H1 (cell line): ENCODE measurements at regions not wholly inside any gene's neighbourhood (a gene's known extent, or its start where the extent isn't known, plus 50 kb on each side); places are given as distances from the start of the nearest gene placed in this dataset.

Source experiments
- CTCF ChIA-PET: fragments of 300-600 bp; sonication (Branson Sonifier 250); formaldehyde crosslinking; loops from one replicate; lab custom pipeline; 2021; ENCODE audit not compliant: partially characterized antibody; lab: Charles Lee
- POLR2A ChIA-PET: fragments of 300-600 bp; sonication (Branson Sonifier 250); formaldehyde crosslinking; loops from one replicate; lab custom pipeline; 2021; ENCODE audit warnings: inconsistent platforms; ENCODE audit not compliant: partially characterized antibody; lab: Charles Lee
- DNase-seq, 2 experiments: peaks; one replicate each; pipeline versions ENCODE4 v3.0.0 to v3.0.0-alpha.2; 2010 to 2022; ENCODE audit warnings: low spot score in 2 of 2, low read depth in 1 of 2, mixed read lengths in 1 of 2
- FAIRE-seq: peaks from 2 replicates; lab custom pipeline; 2011; peaks lifted over from hg19 to GRCh38; lab: Jason Lieb, UNC
- H2AFZ ChIP-seq: 2 replicates; pipeline ENCODE4 v1.8.1; 2012; ENCODE audit warnings: low read length, inconsistent platforms
- H2AK5ac ChIP-seq: 2 replicates; pipeline ENCODE4 v1.6.1; 2013; ENCODE audit warnings: low read depth, low read length
- H2BK120ac ChIP-seq: replicated peaks from 2 replicates; pipeline ENCODE3; 2013; ENCODE audit warnings: low read depth, low read length, inconsistent platforms
- H2BK12ac ChIP-seq: 2 replicates; pipeline ENCODE4 v1.6.1; 2013; ENCODE audit warnings: low read depth, low read length
- H2BK15ac ChIP-seq: 2 replicates; pipeline ENCODE4 v1.6.1; 2013; ENCODE audit warnings: low read length
- H2BK20ac ChIP-seq: 2 replicates; pipeline ENCODE4 v1.6.1; 2013; ENCODE audit warnings: low read length
- H2BK5ac ChIP-seq: 2 replicates; pipeline ENCODE4 v1.6.1; 2013; ENCODE audit warnings: low read depth, low read length
- H3K14ac ChIP-seq: 2 replicates; pipeline ENCODE4 v1.6.1; 2013; ENCODE audit warnings: inconsistent platforms; ENCODE audit not compliant: insufficient read length
- H3K18ac ChIP-seq: 2 replicates; pipeline ENCODE4 v1.6.1; 2013; ENCODE audit warnings: low read length; ENCODE audit errors: extremely low read depth
- H3K23ac ChIP-seq: 2 replicates; pipeline ENCODE4 v1.6.1; 2013; ENCODE audit warnings: inconsistent platforms; ENCODE audit not compliant: insufficient read length
- H3K23me2 ChIP-seq: 2 replicates; pipeline ENCODE4 v1.6.1; 2013; ENCODE audit warnings: low read depth, low read length
- H3K27ac ChIP-seq: 2 replicates; pipeline ENCODE4 v1.6.1; 2011; ENCODE audit warnings: low read depth, low read length, inconsistent platforms
- H3K27me3 ChIP-seq, 4 experiments: replicated peaks in 1 of 4; 1 replicate in 1 of 4; 2 replicates in 3 of 4; pipeline versions ENCODE4 v1.6.1 to v1.8.1; 2011 to 2013; ENCODE audit warnings: low read length in 3 of 4, mild to moderate bottlenecking in 3 of 4, inconsistent platforms in 2 of 4, mixed read lengths in 2 of 4, moderate library complexity in 1 of 4; ENCODE audit not compliant: control insufficient read depth in 3 of 4, insufficient read depth in 3 of 4; ENCODE audit errors: extremely low read depth in 1 of 4
- H3K36me3 ChIP-seq, 4 experiments: 2 replicates each; pipeline versions ENCODE4 v1.6.1 to v1.8.1; 2011 to 2013; ENCODE audit warnings: mild to moderate bottlenecking in 4 of 4, low read length in 3 of 4, moderate library complexity in 2 of 4, control low read depth in 1 of 4, inconsistent platforms in 1 of 4; ENCODE audit not compliant: insufficient read depth in 4 of 4, control insufficient read depth in 2 of 4
- H3K4ac ChIP-seq: replicated peaks from 2 replicates; pipeline ENCODE3; 2013; ENCODE audit warnings: low read length, low read depth, mixed read lengths, inconsistent platforms; ENCODE audit not compliant: insufficient read length
- H3K4me1 ChIP-seq, 4 experiments: replicated peaks in 1 of 4; 1 replicate in 1 of 4; 2 replicates in 3 of 4; pipeline versions ENCODE4 v1.6.1 to v1.8.1; 2011 to 2013; ENCODE audit warnings: low read length in 3 of 4, inconsistent platforms in 2 of 4, mixed read lengths in 1 of 4; ENCODE audit not compliant: insufficient read depth in 4 of 4, control insufficient read depth in 3 of 4
- H3K4me2 ChIP-seq, 2 experiments: 2 replicates each; pipeline versions ENCODE4 v1.6.1 to v1.8.1; 2011 to 2013; ENCODE audit warnings: low read depth in 2 of 2, low read length in 2 of 2, control low read depth in 1 of 2, inconsistent platforms in 1 of 2, mild to moderate bottlenecking in 1 of 2; ENCODE audit not compliant: insufficient read depth in 1 of 2
- H3K4me3 ChIP-seq, 4 experiments: fragments of 200-600, 300-600 bp in 1 of 4; sonication (generic), shearing (Covaris generic), sonication (Bioruptor Twin) in 1 of 4; 2 replicates each; pipeline versions ENCODE4 v1.5.1 to v1.8.1; 2011 to 2016; ENCODE audit warnings: low read length in 4 of 4, low read depth in 3 of 4, control low read depth in 2 of 4, inconsistent platforms in 2 of 4, mild to moderate bottlenecking in 2 of 4, mixed read lengths in 1 of 4, moderate library complexity in 1 of 4; ENCODE audit not compliant: insufficient read depth in 2 of 4; ENCODE audit errors: extremely low read depth in 1 of 4
- H3K56ac ChIP-seq: replicated peaks from 2 replicates; pipeline ENCODE3; 2013; ENCODE audit warnings: low read depth, mild to moderate bottlenecking, mixed read lengths, low read length, inconsistent platforms; ENCODE audit not compliant: insufficient read length
- H3K79me1 ChIP-seq: 2 replicates; pipeline ENCODE4 v1.6.1; 2013; ENCODE audit warnings: low read depth, low read length, control low read depth
- H3K79me2 ChIP-seq, 2 experiments: 2 replicates each; pipeline versions ENCODE4 v1.6.1 to v1.8.1; 2012 to 2013; ENCODE audit warnings: low read length in 2 of 2, mild to moderate bottlenecking in 2 of 2, inconsistent platforms in 1 of 2; ENCODE audit not compliant: insufficient read depth in 2 of 2, control insufficient read depth in 1 of 2
- H3K9ac ChIP-seq, 4 experiments: replicated peaks in 1 of 4; 1 replicate in 1 of 4; 2 replicates in 3 of 4; pipeline versions ENCODE4 v1.6.1 to v1.8.1; 2011 to 2013; ENCODE audit warnings: low read depth in 3 of 4, low read length in 3 of 4, control low read depth in 2 of 4, mild to moderate bottlenecking in 2 of 4, moderate library complexity in 2 of 4, inconsistent platforms in 1 of 4; ENCODE audit errors: extremely low read depth in 1 of 4
- H3K9me3 ChIP-seq, 2 experiments: 2 replicates each; pipeline versions ENCODE4 v1.6.1 to v1.8.1; 2012 to 2013; ENCODE audit warnings: mild to moderate bottlenecking in 2 of 2, moderate library complexity in 2 of 2, control low read depth in 1 of 2, inconsistent platforms in 1 of 2, low read depth in 1 of 2, low read length in 1 of 2, mixed read lengths in 1 of 2; ENCODE audit not compliant: insufficient read depth in 2 of 2
- H4K20me1 ChIP-seq, 2 experiments: replicated peaks in 1 of 2; 2 replicates each; pipeline versions ENCODE3 to v1.8.1; 2011 to 2013; ENCODE audit warnings: inconsistent platforms in 2 of 2, low read length in 2 of 2, mild to moderate bottlenecking in 1 of 2; ENCODE audit not compliant: insufficient read depth in 2 of 2, control insufficient read depth in 1 of 2
- H4K5ac ChIP-seq: 2 replicates; pipeline ENCODE4 v1.6.1; 2013; ENCODE audit warnings: low read length, low read depth, mixed read lengths, inconsistent platforms; ENCODE audit not compliant: insufficient read length
- H4K8ac ChIP-seq: 2 replicates; pipeline ENCODE4 v1.8.0; 2013; ENCODE audit warnings: mild to moderate bottlenecking, moderate library complexity, low read length, inconsistent platforms; ENCODE audit not compliant: insufficient read depth; ENCODE audit errors: extremely low read depth
- H4K91ac ChIP-seq: replicated peaks from 2 replicates; pipeline ENCODE3; 2013; ENCODE audit warnings: low read length, mixed read lengths, inconsistent platforms; ENCODE audit not compliant: insufficient read length
- BCL11A ChIP-seq, 2 experiments: IDR thresholded peaks; one replicate each; pipeline ENCODE4 v1.6.1; 2011; ENCODE audit warnings: low read depth in 2 of 2, low read length in 2 of 2, mild to moderate bottlenecking in 2 of 2
- HDAC6 ChIP-seq: IDR thresholded peaks from one replicate; pipeline ENCODE4 v1.7.1; 2012; ENCODE audit warnings: low read depth, mild to moderate bottlenecking, inconsistent platforms, low read length, moderate library complexity
- SIX5 ChIP-seq: IDR thresholded peaks from 2 replicates; pipeline ENCODE4 v1.6.1; 2011; ENCODE audit warnings: mild to moderate bottlenecking, low read depth, low read length
- WGBS, 2 experiments: shearing (Covaris generic) in 1 of 2; methylation state at CpG; one replicate each; pipeline versions ENCODE4 v1.1.6 to v1.1.7; 2013 to 2015; ENCODE audit warnings: low lambda C conversion rate in 2 of 2, mixed read lengths in 2 of 2, inconsistent platforms in 1 of 2, low coverage in 1 of 2, missing lambda C conversion rate in 1 of 2; ENCODE audit not compliant: insufficient replicate concordance in 2 of 2, insufficient coverage in 1 of 2, insufficient read length in 1 of 2; ENCODE audit errors: extremely low coverage in 1 of 2, missing lambda C conversion rate in 1 of 2; 5-methylcytosine and 5-hydroxymethylcytosine counted together
- TF ChIP-seq, protein P1 (sequence below): IDR thresholded peaks from 2 replicates; pipeline ENCODE4 v1.6.1; 2012; ENCODE audit warnings: inconsistent platforms

DNA sequence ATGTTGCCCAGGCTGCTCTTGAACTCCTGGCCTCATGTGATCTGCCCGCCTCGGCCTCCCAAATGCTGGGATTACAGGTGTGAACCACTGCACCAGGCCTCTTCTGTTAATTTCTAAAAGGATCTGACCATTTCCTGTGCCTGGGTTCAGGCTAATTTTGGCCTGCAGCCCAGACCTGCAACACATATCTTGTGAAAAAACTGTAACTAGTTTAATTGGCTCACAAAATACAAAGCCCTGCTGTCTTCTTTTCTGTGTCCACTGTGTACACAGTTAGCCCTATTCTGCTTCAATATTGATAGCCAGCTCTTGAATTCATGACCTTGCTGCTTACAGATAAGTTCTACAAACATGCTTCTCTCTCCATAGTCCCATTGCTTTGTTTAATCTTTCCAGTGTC lies 753.5 kb downstream of the PDHA2 start:
- TF ChIP-seq, protein P1, sequence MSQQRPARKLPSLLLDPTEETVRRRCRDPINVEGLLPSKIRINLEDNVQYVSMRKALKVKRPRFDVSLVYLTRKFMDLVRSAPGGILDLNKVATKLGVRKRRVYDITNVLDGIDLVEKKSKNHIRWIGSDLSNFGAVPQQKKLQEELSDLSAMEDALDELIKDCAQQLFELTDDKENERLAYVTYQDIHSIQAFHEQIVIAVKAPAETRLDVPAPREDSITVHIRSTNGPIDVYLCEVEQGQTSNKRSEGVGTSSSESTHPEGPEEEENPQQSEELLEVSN: no peak
- TF ChIP-seq HDAC6: no peak
- no peak for TF ChIP-seq BCL11A (IDR thresholded peaks at IDR 0.05; ENCODE audit: low read depth in 2 of 2, low read length in 2 of 2)
- no peak for TF ChIP-seq SIX5
- Histone ChIP-seq H3K4me3 (no peak overlapping the region), H4K20me1 (no peaks in the 10 kb centered on the region), H3K27me3 (no peaks in the 10 kb centered on the region), H2BK12ac (no peak overlapping the region), H3K9ac (no peak overlapping the region), H3K36me3 (no peaks in the 10 kb centered on the region), H2BK15ac (no peak overlapping the region), H3K4ac (no peak overlapping the region), H3K23me2 (no peaks in the 10 kb centered on the region), H2AK5ac (no peak overlapping the region), H3K4me1 (peaks cover 0 to under 1% (median 0%) of the 10 kb centered on the region in 4 experiments; a peak in 1 of 7 replicates), H3K27ac (no peak overlapping the region), H3K18ac (no peak overlapping the region; the same call in 1 of the 2 replicates), H4K5ac (no peak overlapping the region), H2AFZ (peak overlapping the region; percentile 93; the same call in 1 of the 2 replicates), H3K56ac (no peak overlapping the region), H2BK20ac (no peak overlapping the region), H3K9me3 (no peaks in the 10 kb centered on the region), H4K91ac (no peak overlapping the region), H2BK5ac (no peak overlapping the region), H3K79me2 (no peaks in the 10 kb centered on the region), H3K4me2 (no peak overlapping the region), H2BK120ac (no peak overlapping the region), H3K23ac (no peak overlapping the region), H3K14ac (no peak overlapping the region), H3K79me1 (no peaks in the 10 kb centered on the region), H4K8ac (no peak overlapping the region)
- FAIRE-seq (no peak), DNase-seq (no peak)
- CTCF ChIA-PET: no interaction called here
- 95% methylated on average over 2 of the region's 2 CpGs; no CpG with 5 or more reads in 1 of the 2 experiments for WGBS, 2 experiments
- POLR2A ChIA-PET: interaction anchor here (0.6 kb wide), 1 partner anchor 1630 kb away, joined by 3 read pairs; no protein-coding TSS in a partner anchor
